Naive B cell (primary cell): ENCODE measurements at regions not wholly inside any gene's neighbourhood (a gene's known extent, or its start where the extent isn't known, plus 50 kb on each side); places are given as distances from the start of the nearest gene placed in this dataset.

ENCODE experiments used
- ATAC-seq, 2 donors: fragments of 150-1000 bp; cut with Tn5 transposase; 2 replicates each; pipeline ENCODE4 v1.10.0; 2021; ENCODE audit warnings: low read depth in 2 of 2, mild to moderate bottlenecking in 2 of 2, moderate library complexity in 2 of 2
- DNase-seq: peaks from one replicate; pipeline ENCODE4 v3.0.0; 2022
- H3K27ac Mint-ChIP-seq, 6 donors: one replicate each; pipeline ENCODE4 v1.8.0; 2020 to 2022; ENCODE audit warnings: mild to moderate bottlenecking in 6 of 6, mixed read lengths in 6 of 6, moderate library complexity in 5 of 6, inconsistent platforms in 2 of 6
- H3K27me3 Mint-ChIP-seq, 3 donors: one replicate each; pipeline ENCODE4 v1.8.0; 2021 to 2022; ENCODE audit warnings: mixed read lengths in 3 of 3, mild to moderate bottlenecking in 1 of 3
- H3K36me3 Mint-ChIP-seq, 2 donors: one replicate each; pipeline ENCODE4 v1.8.0; 2020 to 2022; ENCODE audit warnings: mixed read lengths in 2 of 2, inconsistent platforms in 1 of 2, mild to moderate bottlenecking in 1 of 2
- H3K4me1 Mint-ChIP-seq, 3 donors: one replicate each; pipeline ENCODE4 v1.8.0; 2020 to 2022; ENCODE audit warnings: mixed read lengths in 3 of 3, inconsistent platforms in 1 of 3, mild to moderate bottlenecking in 1 of 3, moderate library complexity in 1 of 3
- H3K4me3 Mint-ChIP-seq, 8 donors: one replicate each; pipeline ENCODE4 v1.8.0; 2020 to 2022; ENCODE audit warnings: mild to moderate bottlenecking in 8 of 8, mixed read lengths in 8 of 8, moderate library complexity in 8 of 8, inconsistent platforms in 2 of 8
- H3K9me3 Mint-ChIP-seq, 7 donors: one replicate each; pipeline ENCODE4 v1.8.0; 2020 to 2022; ENCODE audit warnings: mixed read lengths in 7 of 7, mild to moderate bottlenecking in 5 of 7, inconsistent platforms in 2 of 7, moderate library complexity in 1 of 7

- DNase-seq = no peak
- peaks cover 0 to 8% of the 10 kb centered on the region in 2 donors for H3K36me3 Mint-ChIP-seq
- H3K27me3 Mint-ChIP-seq = peaks cover 0 to 15% (median 5%) of the 10 kb centered on the region in 3 donors
- no peak for ATAC-seq
- H3K9me3 Mint-ChIP-seq = peaks cover 0 to 10% (median 5%) of the 10 kb centered on the region in 7 donors
- peak overlapping the region in 1 of 6 donors; percentile 7 for H3K27ac Mint-ChIP-seq
- H3K4me3 Mint-ChIP-seq = no peak overlapping the region
- H3K4me1 Mint-ChIP-seq = peaks cover 0 to 5% (median 4%) of the 10 kb centered on the region in 3 donors
Observed at GRCh38 chr2:38509947-38510326, 92.8 kb downstream of the HNRNPLL start.

- no peak overlapping the region for H3K4me3 Mint-ChIP-seq
- peak overlapping the region in 1 of 6 donors; percentile 7 for H3K27ac Mint-ChIP-seq
- H3K36me3 Mint-ChIP-seq = peaks cover 0 to 8% of the 10 kb centered on the region in 2 donors
Observed at GRCh38 chr2:38509314-38509946, 93.3 kb downstream of the HNRNPLL start.

GRCh38 chr2:38508311-38509039 is 94.3 kb downstream of the HNRNPLL start:
- H3K36me3 Mint-ChIP-seq = peaks cover 0 to 8% of the 10 kb centered on the region in 2 donors
- peaks cover under 1 to 18% (median 5%) of the 10 kb centered on the region in 3 donors for H3K27me3 Mint-ChIP-seq
- DNase-seq (peak; percentile 60), ATAC-seq (peak; percentile 79 to 89)
- peaks cover 0 to 8% (median 4%) of the 10 kb centered on the region in 3 donors for H3K4me1 Mint-ChIP-seq
- H3K9me3 Mint-ChIP-seq = peaks cover 0 to 10% (median 5%) of the 10 kb centered on the region in 7 donors
- peak overlapping the region in 3 of 6 donors; percentile 42 to 94 (median 81) for H3K27ac Mint-ChIP-seq
- no peak overlapping the region for H3K4me3 Mint-ChIP-seq

More at GRCh38 chr2:38509314-38509946, 93.3 kb downstream of the HNRNPLL start:
- ATAC-seq (no peak), DNase-seq (no peak)
- Mint-ChIP-seq H3K9me3 (peaks cover 0 to 10% (median 5%) of the 10 kb centered on the region in 7 donors), H3K27me3 (peaks cover 0 to 15% (median 5%) of the 10 kb centered on the region in 3 donors), H3K4me1 (peaks cover 0 to 6% (median 4%) of the 10 kb centered on the region in 3 donors)

GRCh38 chr2:38507712-38508111 is 95.0 kb downstream of the HNRNPLL start:
- Mint-ChIP-seq H3K4me1 (peaks cover 0 to 8% (median 4%) of the 10 kb centered on the region in 3 donors), H3K9me3 (peaks cover 1 to 13% (median 5%) of the 10 kb centered on the region in 7 donors), H3K27me3 (peaks cover 5 to 22% (median 5%) of the 10 kb centered on the region in 3 donors), H3K4me3 (no peak overlapping the region), H3K27ac (no peak overlapping the region), H3K36me3 (peaks cover 0 to 10% of the 10 kb centered on the region in 2 donors)
- ATAC-seq (no peak), DNase-seq (no peak)

GRCh38 chr2:38505779-38506178 is 96.9 kb downstream of the HNRNPLL start:
- H3K27ac Mint-ChIP-seq = no peak overlapping the region
- H3K9me3 Mint-ChIP-seq = peaks cover 8 to 26% (median 14%) of the 10 kb centered on the region in 7 donors
- no peak for DNase-seq
- peaks cover 5 to 23% (median 15%) of the 10 kb centered on the region in 3 donors for H3K27me3 Mint-ChIP-seq
- ATAC-seq = no peak
- peaks cover 0 to 8% (median 4%) of the 10 kb centered on the region in 3 donors for H3K4me1 Mint-ChIP-seq
- H3K36me3 Mint-ChIP-seq = peaks cover 0 to 25% of the 10 kb centered on the region in 2 donors
- no peak overlapping the region for H3K4me3 Mint-ChIP-seq

- H3K27ac Mint-ChIP-seq = no peak overlapping the region
- H3K4me1 Mint-ChIP-seq = peaks cover 0 to 8% (median 4%) of the 10 kb centered on the region in 3 donors
- DNase-seq = no peak
- H3K9me3 Mint-ChIP-seq = peaks cover 8 to 26% (median 14%) of the 10 kb centered on the region in 7 donors
- peaks cover 5 to 19% (median 18%) of the 10 kb centered on the region in 3 donors for H3K27me3 Mint-ChIP-seq
- ATAC-seq = no peak
- H3K36me3 Mint-ChIP-seq = peaks cover 0 to 30% of the 10 kb centered on the region in 2 donors
- no peak overlapping the region for H3K4me3 Mint-ChIP-seq
Observed at GRCh38 chr2:38504169-38504568, 98.6 kb downstream of the HNRNPLL start.

GRCh38 chr2:38502107-38502506 is 100.6 kb downstream of the HNRNPLL start:
- DNase-seq = no peak
- H3K27me3 Mint-ChIP-seq = peaks cover 0 to 19% (median 18%) of the 10 kb centered on the region in 3 donors
- H3K36me3 Mint-ChIP-seq = peaks cover 0 to 30% of the 10 kb centered on the region in 2 donors
- ATAC-seq = no peak
- peaks cover 8 to 26% (median 14%) of the 10 kb centered on the region in 7 donors for H3K9me3 Mint-ChIP-seq
- H3K4me3 Mint-ChIP-seq = no peak overlapping the region
- H3K4me1 Mint-ChIP-seq = peaks cover 9 to 12% (median 12%) of the 10 kb centered on the region in 3 donors
- H3K27ac Mint-ChIP-seq = no peak overlapping the region

GRCh38 chr2:38500283-38500634 is 102.5 kb downstream of the HNRNPLL start:
- DNase-seq (no peak), ATAC-seq (no peak)
- Mint-ChIP-seq H3K27me3 (peaks cover 0 to 19% (median 12%) of the 10 kb centered on the region in 3 donors), H3K9me3 (peaks cover 4 to 16% (median 10%) of the 10 kb centered on the region in 7 donors), H3K4me1 (peaks cover 9 to 16% (median 12%) of the 10 kb centered on the region in 3 donors), H3K36me3 (peaks cover 2 to 22% of the 10 kb centered on the region in 2 donors), H3K4me3 (no peak overlapping the region), H3K27ac (peak overlapping the region in 2 of 6 donors; percentile 40 to 64)

- ATAC-seq (no peak), DNase-seq (no peak)
- Mint-ChIP-seq H3K36me3 (peaks cover 5 to 22% of the 10 kb centered on the region in 2 donors), H3K9me3 (peaks cover 4 to 16% (median 10%) of the 10 kb centered on the region in 7 donors), H3K4me1 (peaks cover 9 to 16% (median 12%) of the 10 kb centered on the region in 3 donors), H3K27me3 (peaks cover 0 to 19% (median 12%) of the 10 kb centered on the region in 3 donors), H3K27ac (peak overlapping the region in 2 of 6 donors; percentile 42 to 53), H3K4me3 (no peak overlapping the region)
Observed at GRCh38 chr2:38499548-38500282, 103.0 kb downstream of the HNRNPLL start.

- peaks cover 5 to 22% of the 10 kb centered on the region in 2 donors for H3K36me3 Mint-ChIP-seq
- H3K4me3 Mint-ChIP-seq = peak overlapping the region in 6 of 8 donors; percentile 1 to 86 (median 68)
- DNase-seq (peak; percentile 45), ATAC-seq (peak; percentile 97)
- H3K27ac Mint-ChIP-seq = peak overlapping the region in 5 of 6 donors; percentile 6 to 90 (median 75)
- peaks cover 4 to 16% (median 10%) of the 10 kb centered on the region in 7 donors for H3K9me3 Mint-ChIP-seq
- H3K27me3 Mint-ChIP-seq = peaks cover 0 to 14% (median 11%) of the 10 kb centered on the region in 3 donors
- H3K4me1 Mint-ChIP-seq = peaks cover 8 to 16% (median 9%) of the 10 kb centered on the region in 3 donors
Observed at GRCh38 chr2:38498045-38498481, 104.7 kb downstream of the HNRNPLL start.

GRCh38 chr2:38497670-38498037 is 105.1 kb downstream of the HNRNPLL start:
- Mint-ChIP-seq H3K9me3 (peaks cover 3 to 14% (median 9%) of the 10 kb centered on the region in 7 donors), H3K4me3 (no peak overlapping the region), H3K36me3 (peaks cover 5 to 19% of the 10 kb centered on the region in 2 donors), H3K4me1 (peaks cover 8 to 16% (median 9%) of the 10 kb centered on the region in 3 donors), H3K27me3 (peaks cover 0 to 14% (median 12%) of the 10 kb centered on the region in 3 donors), H3K27ac (peak overlapping the region in 2 of 6 donors; percentile 1 to 85)
- ATAC-seq = no peak
- no peak for DNase-seq

- ATAC-seq (no peak), DNase-seq (no peak)
- Mint-ChIP-seq H3K36me3 (peaks cover 5 to 13% of the 10 kb centered on the region in 2 donors), H3K27me3 (peaks cover 0 to 13% (median 12%) of the 10 kb centered on the region in 3 donors), H3K27ac (peak overlapping the region in 1 of 6 donors; percentile 69), H3K4me3 (no peak overlapping the region), H3K4me1 (peaks cover 8 to 16% (median 9%) of the 10 kb centered on the region in 3 donors), H3K9me3 (peaks cover 0 to 10% (median 3%) of the 10 kb centered on the region in 7 donors)
Observed at GRCh38 chr2:38496927-38497669, 105.6 kb downstream of the HNRNPLL start.
